ENCODE measurements at regions not wholly inside any gene's neighbourhood (a gene's known extent, or its start where the extent isn't known, plus 50 kb on each side); places are given as distances from the start of the nearest gene placed in this dataset.

DNA sequence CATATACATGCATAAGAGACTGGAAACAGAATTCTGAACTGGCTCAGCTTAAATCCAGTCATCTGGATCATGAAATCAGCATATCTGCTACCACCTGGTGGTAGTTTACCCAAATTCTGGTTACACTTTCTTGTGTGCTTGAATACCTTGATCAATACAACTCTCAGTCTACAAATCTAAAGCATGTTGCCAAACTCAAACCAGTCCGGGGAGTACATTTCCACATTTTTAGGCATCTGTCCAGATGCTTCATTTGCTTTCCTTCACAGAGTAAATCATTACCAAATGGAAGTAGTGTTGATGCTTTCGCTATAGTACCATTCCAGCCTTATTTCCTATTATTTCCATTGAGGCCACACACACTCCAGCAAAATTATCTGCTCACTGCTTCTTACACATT, 126.4 kb downstream of the P2RY1 start:
- 2% methylated on average over 2 of the region's 2 CpGs for WGBS (ENCODE audit: missing lambda C conversion rate)
- ATAC-seq (peak; percentile 84 to 88), DNase-seq (ENCODE audit: low read depth in 1 of 2, low spot score in 1 of 2) (peak; percentile 35 to 53), FAIRE-seq (no peak)
- TF ChIP-seq RAD21 (conservative IDR thresholded peaks at IDR 0.05 in 1 of 2, IDR thresholded peaks at IDR 0.05 in 1 of 2) = peak; percentile 64 to 70
- TF ChIP-seq SMC3 (IDR thresholded peaks at IDR 0.05) = peak; percentile 60
- TF ChIP-seq, protein P1, sequence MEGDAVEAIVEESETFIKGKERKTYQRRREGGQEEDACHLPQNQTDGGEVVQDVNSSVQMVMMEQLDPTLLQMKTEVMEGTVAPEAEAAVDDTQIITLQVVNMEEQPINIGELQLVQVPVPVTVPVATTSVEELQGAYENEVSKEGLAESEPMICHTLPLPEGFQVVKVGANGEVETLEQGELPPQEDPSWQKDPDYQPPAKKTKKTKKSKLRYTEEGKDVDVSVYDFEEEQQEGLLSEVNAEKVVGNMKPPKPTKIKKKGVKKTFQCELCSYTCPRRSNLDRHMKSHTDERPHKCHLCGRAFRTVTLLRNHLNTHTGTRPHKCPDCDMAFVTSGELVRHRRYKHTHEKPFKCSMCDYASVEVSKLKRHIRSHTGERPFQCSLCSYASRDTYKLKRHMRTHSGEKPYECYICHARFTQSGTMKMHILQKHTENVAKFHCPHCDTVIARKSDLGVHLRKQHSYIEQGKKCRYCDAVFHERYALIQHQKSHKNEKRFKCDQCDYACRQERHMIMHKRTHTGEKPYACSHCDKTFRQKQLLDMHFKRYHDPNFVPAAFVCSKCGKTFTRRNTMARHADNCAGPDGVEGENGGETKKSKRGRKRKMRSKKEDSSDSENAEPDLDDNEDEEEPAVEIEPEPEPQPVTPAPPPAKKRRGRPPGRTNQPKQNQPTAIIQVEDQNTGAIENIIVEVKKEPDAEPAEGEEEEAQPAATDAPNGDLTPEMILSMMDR (IDR thresholded peaks at IDR 0.05) = peak; percentile 59
- no peak for TF ChIP-seq FOSL2 (IDR thresholded peaks at IDR 0.05)
- no peak for TF ChIP-seq FOSL2 (CRISPR knock-in tag; IDR thresholded peaks at IDR 0.05)
- Histone ChIP-seq H3K4me2 (peak overlapping the region; percentile 64), H3K4me3 (no peak overlapping the region), H3K9me3 (peaks cover under 1% of the 10 kb centered on the region; the same call in 1 of the 3 replicates), H3K4me1 (peaks cover 30% of the 10 kb centered on the region), H3K27ac (no peak overlapping the region; a peak in 1 of 6 replicates)
- CTCF ChIA-PET = interaction anchor here (0.6 to 2.3 kb wide), 10 partner anchors 9 to 1670 kb away, joined by 3 to 9 read pairs (median 4); partner anchors contain the start of gene P2RY1
- POLR2A ChIA-PET = no interaction called here

DNA sequence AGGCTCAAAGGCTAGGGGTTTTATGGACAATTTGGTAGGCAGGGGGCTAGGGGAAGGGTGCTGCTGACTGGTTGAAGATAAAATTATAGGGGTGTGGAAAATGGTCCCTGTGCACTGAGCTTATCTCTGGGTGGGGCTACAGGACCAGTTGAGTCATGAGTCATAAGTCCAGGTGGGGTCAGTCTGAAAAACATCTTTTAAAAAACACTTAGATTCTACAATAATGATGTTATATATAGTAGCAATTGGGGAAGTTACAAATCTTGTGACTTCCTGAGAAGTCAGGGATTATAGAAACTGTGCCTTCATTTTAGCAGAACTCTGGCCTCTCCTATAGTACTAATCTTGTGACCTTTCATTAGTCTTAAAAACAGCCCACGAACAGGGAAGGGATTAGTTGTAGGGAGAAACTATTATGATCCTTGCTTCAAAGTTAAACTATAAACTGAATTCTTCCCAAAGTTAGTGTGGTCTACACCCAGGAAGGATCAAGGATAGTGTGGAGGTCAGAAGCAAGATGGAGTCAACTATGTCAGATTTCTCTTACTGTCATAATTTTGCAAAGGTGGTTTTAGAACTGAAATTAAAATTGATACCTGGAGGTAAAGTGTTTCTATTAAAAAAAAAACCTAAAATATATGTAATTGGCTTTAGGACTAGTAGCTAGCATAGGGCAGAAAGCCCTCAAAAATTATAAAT, 130.1 kb downstream of the P2RY1 start:
- ChIA-PET POLR2A (no interaction called here), CTCF (no interaction called here)
- Histone ChIP-seq H3K4me3 (no peak overlapping the region), H3K27ac (no peak overlapping the region), H3K4me1 (peaks cover 41% of the 10 kb centered on the region), H3K9me3 (peaks cover 8% of the 10 kb centered on the region; the same call in 1 of the 3 replicates), H3K4me2 (no peak overlapping the region)
- 62% methylated on average over 1 of the region's 1 CpG for WGBS (ENCODE audit: missing lambda C conversion rate)
- TF ChIP-seq EHMT2 (IDR thresholded peaks at IDR 0.05; ENCODE audit: low read depth) (no peak), RCOR1 (IDR thresholded peaks at IDR 0.05; ENCODE audit: low read depth, low read length) (no peak), BCL3 (IDR thresholded peaks at IDR 0.05) (no peak), RAD21 (conservative IDR thresholded peaks at IDR 0.05 in 1 of 2, IDR thresholded peaks at IDR 0.05 in 1 of 2) (no peak), HOXB13 (CRISPR knock-in tag; IDR thresholded peaks at IDR 0.05; ENCODE audit: low read depth) (no peak), ZSCAN20 (CRISPR knock-in tag; IDR thresholded peaks at IDR 0.05) (no peak), HES2 (IDR thresholded peaks at IDR 0.05) (no peak), ELK1 (IDR thresholded peaks at IDR 0.05; ENCODE audit: low read depth, low read length) (no peak), ZFP36 (IDR thresholded peaks at IDR 0.05; ENCODE audit: borderline replicate concordance, partially characterized antibody) (no peak), ZC3H11A (IDR thresholded peaks at IDR 0.05) (no peak), MAZ (IDR thresholded peaks at IDR 0.05; ENCODE audit: borderline replicate concordance, low read depth, low read length) (no peak), GATA3 (IDR thresholded peaks at IDR 0.05; ENCODE audit: borderline replicate concordance) (no peak), HDAC2 (IDR thresholded peaks at IDR 0.05) (no peak), SREBF2 (IDR thresholded peaks at IDR 0.05) (no peak), SMC3 (IDR thresholded peaks at IDR 0.05) (no peak), CBX8 (IDR thresholded peaks at IDR 0.05) (no peak), CEBPB (IDR thresholded peaks at IDR 0.05) (no peak), CBX2 (IDR thresholded peaks at IDR 0.05; ENCODE audit: borderline replicate concordance, low read depth) (no peak), POLR2AphosphoS2 (conservative IDR thresholded peaks at IDR 0.05; ENCODE audit: low read length) (no peak)
- TF ChIP-seq, protein P2, sequence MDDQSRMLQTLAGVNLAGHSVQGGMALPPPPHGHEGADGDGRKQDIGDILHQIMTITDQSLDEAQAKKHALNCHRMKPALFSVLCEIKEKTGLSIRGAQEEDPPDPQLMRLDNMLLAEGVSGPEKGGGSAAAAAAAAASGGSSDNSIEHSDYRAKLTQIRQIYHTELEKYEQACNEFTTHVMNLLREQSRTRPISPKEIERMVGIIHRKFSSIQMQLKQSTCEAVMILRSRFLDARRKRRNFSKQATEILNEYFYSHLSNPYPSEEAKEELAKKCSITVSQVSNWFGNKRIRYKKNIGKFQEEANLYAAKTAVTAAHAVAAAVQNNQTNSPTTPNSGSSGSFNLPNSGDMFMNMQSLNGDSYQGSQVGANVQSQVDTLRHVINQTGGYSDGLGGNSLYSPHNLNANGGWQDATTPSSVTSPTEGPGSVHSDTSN (IDR thresholded peaks at IDR 0.05) = no peak
- DNase-seq (ENCODE audit: low read depth in 1 of 2, low spot score in 1 of 2) = no peak
- no peak for FAIRE-seq
- no peak for ATAC-seq
